ENCODE measurements at regions not wholly inside any gene's neighbourhood (a gene's known extent, or its start where the extent isn't known, plus 50 kb on each side); places are given as distances from the start of the nearest gene placed in this dataset.

DNA sequence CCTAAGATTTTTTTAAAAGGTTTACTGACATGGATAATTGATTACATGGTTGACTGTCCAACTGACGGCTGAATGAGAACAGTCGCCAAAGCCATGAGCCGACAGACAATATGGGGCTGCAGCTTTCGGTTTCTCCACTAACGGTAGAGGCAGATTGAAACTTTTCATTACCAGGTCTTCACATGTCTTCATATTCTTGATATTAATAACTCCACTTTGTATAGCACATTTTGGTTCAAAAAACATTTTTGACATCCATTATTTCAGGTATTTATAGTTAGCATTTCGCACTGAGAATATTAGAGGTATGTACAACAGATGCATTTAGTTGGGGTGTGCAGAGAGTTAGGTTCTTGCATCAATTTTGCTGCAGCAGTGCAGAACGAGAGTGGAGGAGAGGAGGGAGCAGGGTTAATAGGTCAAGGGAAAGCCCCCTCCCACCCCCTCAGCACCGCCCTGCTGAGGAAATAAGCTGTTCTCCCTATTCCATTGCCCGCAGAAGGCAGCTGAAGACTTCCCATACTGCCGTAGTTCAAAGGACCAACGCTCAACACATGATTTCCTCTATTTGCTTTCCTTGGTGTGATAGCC lies 73.6 kb upstream of the ADTRP start:
- no peak for TF ChIP-seq EZH2 (IDR thresholded peaks at IDR 0.05; ENCODE audit: insufficient read depth, poor library complexity, severe bottlenecking)
- no peak for TF ChIP-seq EZH2phosphoT487 (IDR thresholded peaks at IDR 0.05; ENCODE audit: insufficient read depth, low read depth)
